OCI-LY1 (cell line): ENCODE measurements at regions not wholly inside any gene's neighbourhood (a gene's known extent, or its start where the extent isn't known, plus 50 kb on each side); places are given as distances from the start of the nearest gene placed in this dataset.

ENCODE experiments used
- EZH2 ChIP-seq: fragments of 200-600 bp; sonication (generic), shearing (Covaris generic); IDR thresholded peaks from 2 replicates; pipeline ENCODE4 v1.8.0; 2017; ENCODE audit warnings: borderline replicate concordance, mixed run types, mild to moderate bottlenecking, antibody characterized with exemption, low read length, moderate library complexity, mixed read lengths
- TF ChIP-seq, protein P1 (sequence below): fragments of 200-600 bp; sonication (generic), shearing (Covaris generic); IDR thresholded peaks from 2 replicates; pipeline ENCODE4 v1.5.1; 2017; ENCODE audit warnings: mild to moderate bottlenecking, antibody characterized with exemption, low read length, moderate library complexity, mixed read lengths

DNA sequence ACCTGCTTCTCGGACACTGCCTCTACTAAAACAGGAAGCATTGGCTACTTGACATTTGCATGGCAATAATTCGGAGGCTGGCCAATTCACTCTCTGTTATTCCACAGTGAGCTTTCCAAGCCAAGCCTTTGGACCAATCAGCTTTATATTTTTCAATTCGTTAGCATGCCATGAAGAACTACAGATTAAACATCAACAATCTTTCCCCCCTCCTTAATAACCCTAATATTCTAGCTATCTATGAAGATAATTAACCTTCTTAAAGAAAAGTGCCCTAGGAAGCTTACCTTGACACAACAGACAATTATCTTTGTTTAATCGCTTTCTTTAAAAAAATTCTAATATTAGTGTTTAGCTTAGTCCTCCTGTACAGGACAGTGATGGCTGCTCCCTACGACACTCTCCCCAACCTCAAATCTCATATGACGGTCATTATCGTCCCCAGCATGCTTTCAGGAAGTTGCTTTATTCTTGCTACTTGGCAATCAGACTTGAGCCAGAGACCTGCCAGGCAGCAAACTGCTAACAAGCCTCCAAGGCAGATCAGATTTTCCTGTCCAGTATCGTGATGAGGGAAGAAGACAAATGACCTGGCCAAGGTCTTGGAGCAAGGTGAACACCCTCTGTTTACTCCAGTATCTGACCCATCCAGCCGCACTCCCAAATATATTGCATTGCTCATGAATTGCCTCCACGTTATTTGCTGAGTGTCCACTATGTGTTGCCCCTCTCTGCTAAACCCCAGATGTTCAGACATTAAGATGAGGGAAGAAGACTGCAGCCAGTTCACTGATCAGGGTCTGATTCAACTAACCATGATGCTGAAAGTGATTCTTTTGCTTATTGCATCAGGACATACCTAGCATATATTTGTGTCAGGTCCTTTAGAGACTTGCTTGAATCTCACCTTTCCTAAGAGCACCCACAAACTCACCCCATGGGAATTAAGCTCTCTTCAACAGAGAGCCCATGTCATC is 68.1 kb upstream of the LPP start:
- TF ChIP-seq, protein P1, sequence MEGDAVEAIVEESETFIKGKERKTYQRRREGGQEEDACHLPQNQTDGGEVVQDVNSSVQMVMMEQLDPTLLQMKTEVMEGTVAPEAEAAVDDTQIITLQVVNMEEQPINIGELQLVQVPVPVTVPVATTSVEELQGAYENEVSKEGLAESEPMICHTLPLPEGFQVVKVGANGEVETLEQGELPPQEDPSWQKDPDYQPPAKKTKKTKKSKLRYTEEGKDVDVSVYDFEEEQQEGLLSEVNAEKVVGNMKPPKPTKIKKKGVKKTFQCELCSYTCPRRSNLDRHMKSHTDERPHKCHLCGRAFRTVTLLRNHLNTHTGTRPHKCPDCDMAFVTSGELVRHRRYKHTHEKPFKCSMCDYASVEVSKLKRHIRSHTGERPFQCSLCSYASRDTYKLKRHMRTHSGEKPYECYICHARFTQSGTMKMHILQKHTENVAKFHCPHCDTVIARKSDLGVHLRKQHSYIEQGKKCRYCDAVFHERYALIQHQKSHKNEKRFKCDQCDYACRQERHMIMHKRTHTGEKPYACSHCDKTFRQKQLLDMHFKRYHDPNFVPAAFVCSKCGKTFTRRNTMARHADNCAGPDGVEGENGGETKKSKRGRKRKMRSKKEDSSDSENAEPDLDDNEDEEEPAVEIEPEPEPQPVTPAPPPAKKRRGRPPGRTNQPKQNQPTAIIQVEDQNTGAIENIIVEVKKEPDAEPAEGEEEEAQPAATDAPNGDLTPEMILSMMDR, result no peak
- TF ChIP-seq EZH2, result no peak
